ENCODE measurements at regions not wholly inside any gene's neighbourhood (a gene's known extent, or its start where the extent isn't known, plus 50 kb on each side); places are given as distances from the start of the nearest gene placed in this dataset.

- no peak overlapping the region for H3K4me3 Mint-ChIP-seq
- H3K4me1 Mint-ChIP-seq: no peaks in the 10 kb centered on the region
- TF ChIP-seq CTCF (IDR thresholded peaks at IDR 0.05; ENCODE audit: unreplicated experiment in 3 of 3): no peak
- H3K9me3 Mint-ChIP-seq: no peaks in the 10 kb centered on the region
- no peaks in the 10 kb centered on the region for H3K27me3 Mint-ChIP-seq (ENCODE audit: low read depth)
- H3K36me3 Mint-ChIP-seq (ENCODE audit: low read depth): no peaks in the 10 kb centered on the region
- H3K27ac Mint-ChIP-seq: no peak overlapping the region
Measured at GRCh38 chr4:136505020-136505419, 1027.3 kb downstream of the PCDH18 start.

DNA sequence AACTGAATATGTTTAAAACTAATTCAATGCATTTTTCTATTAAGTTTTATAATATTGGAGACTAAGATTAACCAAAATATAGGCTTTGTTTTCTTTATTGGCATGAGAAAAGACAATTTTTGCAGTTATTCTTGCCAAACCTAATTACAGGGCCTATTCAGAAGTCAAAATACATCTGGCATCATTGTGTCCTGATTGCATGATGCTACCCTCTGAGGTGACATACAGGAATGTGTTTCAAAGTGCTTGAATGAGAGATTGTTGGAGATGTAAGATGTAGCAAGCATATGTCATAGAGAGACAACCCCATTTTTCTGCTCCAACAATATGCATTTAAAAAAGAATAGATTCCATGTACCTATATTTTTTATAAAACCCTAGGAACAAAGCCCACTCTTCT, 1036.4 kb downstream of the PCDH18 start:
- H3K27me3 Mint-ChIP-seq (ENCODE audit: low read depth): no peaks in the 10 kb centered on the region
- H3K36me3 Mint-ChIP-seq (ENCODE audit: low read depth): no peaks in the 10 kb centered on the region
- H3K9me3 Mint-ChIP-seq: no peaks in the 10 kb centered on the region
- H3K4me1 Mint-ChIP-seq: no peaks in the 10 kb centered on the region
- TF ChIP-seq CTCF (IDR thresholded peaks at IDR 0.05; ENCODE audit: unreplicated experiment in 3 of 3): no peak
- H3K27ac Mint-ChIP-seq: no peak overlapping the region
- H3K4me3 Mint-ChIP-seq: no peak overlapping the region

DNA sequence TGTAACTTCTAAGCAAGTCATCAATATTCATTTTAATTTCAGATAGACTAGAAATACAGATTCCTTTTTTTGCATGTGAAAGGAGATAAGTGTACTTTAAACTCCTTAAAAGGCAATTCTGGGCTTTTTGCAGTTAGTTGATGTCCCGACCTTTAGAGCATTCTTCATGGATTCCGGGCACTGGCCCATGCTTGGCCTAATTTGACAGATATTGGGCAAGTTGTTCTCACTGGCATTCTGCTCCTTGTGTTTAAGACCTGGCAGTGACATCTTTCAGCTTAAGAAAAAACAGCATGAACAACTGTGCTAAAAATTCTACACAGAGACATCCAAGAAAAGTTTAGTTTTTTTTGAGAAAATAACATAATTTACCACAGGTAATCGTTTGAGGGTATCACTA, 1037.2 kb downstream of the PCDH18 start:
- Mint-ChIP-seq H3K4me1 (no peaks in the 10 kb centered on the region), H3K27me3 (ENCODE audit: low read depth) (no peaks in the 10 kb centered on the region), H3K36me3 (ENCODE audit: low read depth) (no peaks in the 10 kb centered on the region), H3K9me3 (no peaks in the 10 kb centered on the region), H3K27ac (no peak overlapping the region), H3K4me3 (no peak overlapping the region)
- no peak for TF ChIP-seq CTCF (IDR thresholded peaks at IDR 0.05; ENCODE audit: unreplicated experiment in 3 of 3)

DNA sequence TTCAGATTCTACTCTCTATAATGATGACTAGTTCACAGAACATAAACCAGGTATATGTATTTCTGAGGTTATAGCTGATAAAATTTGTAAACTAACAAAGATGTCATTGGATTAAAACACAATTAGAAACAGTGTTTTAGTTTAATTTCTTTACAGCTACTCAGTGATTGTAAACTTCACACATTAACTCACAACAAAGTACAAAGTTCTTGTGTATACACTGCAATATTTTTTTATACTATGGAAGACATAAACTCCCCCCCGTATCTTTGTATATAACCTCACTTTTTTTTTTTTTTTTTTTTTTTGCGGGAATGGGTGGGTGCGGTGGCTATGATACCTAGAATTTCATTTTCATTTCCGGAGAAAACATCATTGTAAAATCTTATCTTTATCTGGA, 1043.2 kb downstream of the PCDH18 start:
- H3K9me3 Mint-ChIP-seq: no peaks in the 10 kb centered on the region
- H3K4me1 Mint-ChIP-seq: no peaks in the 10 kb centered on the region
- H3K27me3 Mint-ChIP-seq (ENCODE audit: low read depth): no peaks in the 10 kb centered on the region
- no peak overlapping the region for H3K4me3 Mint-ChIP-seq
- H3K36me3 Mint-ChIP-seq (ENCODE audit: low read depth): no peaks in the 10 kb centered on the region
- H3K27ac Mint-ChIP-seq: no peak overlapping the region
- no peak for TF ChIP-seq CTCF (IDR thresholded peaks at IDR 0.05; ENCODE audit: unreplicated experiment in 3 of 3)

DNA sequence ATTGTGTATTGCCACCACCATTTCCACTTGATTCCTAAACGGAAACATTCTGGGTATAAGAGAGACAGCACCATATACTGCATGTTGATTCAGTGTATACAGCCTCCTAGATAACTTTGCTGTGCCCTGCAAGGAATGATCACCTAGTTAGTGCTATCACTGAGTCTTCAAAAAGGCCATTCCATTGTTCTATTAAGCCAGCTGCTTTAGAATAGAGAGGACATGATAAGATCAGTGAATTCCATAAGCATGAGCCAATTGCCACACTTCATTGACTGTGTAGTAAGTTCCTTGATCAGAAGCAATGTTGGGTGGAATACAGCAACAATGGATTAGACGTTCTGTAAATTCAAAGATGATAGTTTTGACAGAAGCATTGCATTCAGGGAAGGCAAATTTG, 1047.3 kb downstream of the PCDH18 start:
- H3K27ac Mint-ChIP-seq: no peak overlapping the region

More for the DNA sequence above, 1047.3 kb downstream of the PCDH18 start:
- no peak overlapping the region for H3K4me3 Mint-ChIP-seq
- TF ChIP-seq CTCF (IDR thresholded peaks at IDR 0.05; ENCODE audit: unreplicated experiment in 3 of 3): no peak
- no peaks in the 10 kb centered on the region for H3K9me3 Mint-ChIP-seq
- no peaks in the 10 kb centered on the region for H3K36me3 Mint-ChIP-seq (ENCODE audit: low read depth)
- H3K4me1 Mint-ChIP-seq: no peaks in the 10 kb centered on the region
- no peaks in the 10 kb centered on the region for H3K27me3 Mint-ChIP-seq (ENCODE audit: low read depth)

All from nephron (organoid).